HG03066 (cell line): ENCODE measurements at regions not wholly inside any gene's neighbourhood (a gene's known extent, or its start where the extent isn't known, plus 50 kb on each side); places are given as distances from the start of the nearest gene placed in this dataset.

Experiments
- ATAC-seq: cut with Tn5 transposase; IDR thresholded peaks from one replicate; pipeline ENCODE4 v1.9.1; 2021; ENCODE audit warnings: low read depth; ENCODE audit not compliant: unreplicated experiment

DNA sequence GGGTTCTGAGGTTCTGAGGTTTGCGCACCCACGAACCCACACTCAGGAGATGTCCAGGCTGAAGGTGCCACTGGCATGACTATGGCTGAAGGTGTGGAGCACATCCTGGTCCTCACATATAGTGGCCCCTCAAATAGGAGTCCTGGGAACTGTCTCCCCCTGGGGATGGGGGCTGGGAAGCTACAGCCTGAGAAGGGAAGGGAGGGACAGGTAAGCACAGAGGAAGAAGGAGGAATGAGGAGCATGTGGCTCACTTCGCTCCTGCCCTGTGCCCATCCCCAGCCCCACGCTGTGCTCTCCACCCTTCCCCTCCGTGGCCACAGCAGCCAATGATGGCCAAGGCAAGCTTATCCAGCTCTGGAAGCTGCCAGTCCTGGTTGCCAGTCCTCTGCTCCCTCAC lies 123.9 kb upstream of the LHX1 start:
- ATAC-seq: no peak

DNA sequence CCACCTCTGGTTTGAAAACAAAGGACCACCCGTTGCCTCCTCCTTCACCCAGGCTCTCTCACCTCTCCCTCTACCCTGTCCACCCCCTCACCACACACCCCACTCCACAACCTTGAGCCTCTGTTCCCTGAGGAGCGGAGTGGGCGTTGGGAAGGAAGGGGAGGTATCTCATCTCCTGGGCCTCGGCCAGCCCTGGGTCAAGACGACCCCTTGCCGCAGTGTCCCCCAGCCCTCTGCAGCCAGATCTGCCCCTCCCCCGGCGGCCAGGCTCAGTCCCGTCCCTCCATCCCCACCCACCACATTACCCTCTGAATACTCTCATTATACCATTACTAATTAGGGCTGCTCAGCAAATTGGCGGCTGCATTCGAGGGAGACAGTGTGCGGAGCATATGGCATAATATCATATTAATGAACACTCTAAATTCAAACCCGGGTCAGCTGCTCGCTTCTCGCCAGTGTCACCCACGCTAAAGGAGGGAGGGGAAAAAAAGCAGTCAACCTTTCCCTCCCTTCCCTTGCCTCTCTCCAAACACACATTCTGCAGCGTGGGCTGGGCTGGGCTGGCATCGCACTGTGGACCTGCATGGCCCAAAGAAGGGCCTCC lies 123.2 kb upstream of the LHX1 start:
- ATAC-seq: no peak

DNA sequence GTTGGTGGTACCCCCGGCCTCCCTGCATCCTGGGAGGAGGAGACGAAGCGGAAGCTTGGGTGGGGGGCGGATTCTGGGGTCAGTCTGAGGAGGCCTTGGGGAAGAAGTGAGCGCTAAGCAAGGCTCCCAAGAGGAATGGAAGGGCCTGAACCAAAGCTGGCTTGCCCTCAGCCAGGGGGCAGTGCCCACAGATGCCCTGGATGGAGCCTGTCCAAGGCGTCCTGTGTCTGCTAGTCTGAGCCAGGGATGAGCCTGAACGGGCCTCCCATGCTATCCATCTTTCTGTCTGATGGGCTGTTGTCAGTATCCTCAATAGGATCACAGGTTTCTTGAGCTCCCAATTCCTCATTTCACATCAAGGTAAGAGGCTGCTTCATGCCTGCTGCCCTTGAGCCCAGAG lies 122.3 kb upstream of the LHX1 start:
- ATAC-seq: no peak

DNA sequence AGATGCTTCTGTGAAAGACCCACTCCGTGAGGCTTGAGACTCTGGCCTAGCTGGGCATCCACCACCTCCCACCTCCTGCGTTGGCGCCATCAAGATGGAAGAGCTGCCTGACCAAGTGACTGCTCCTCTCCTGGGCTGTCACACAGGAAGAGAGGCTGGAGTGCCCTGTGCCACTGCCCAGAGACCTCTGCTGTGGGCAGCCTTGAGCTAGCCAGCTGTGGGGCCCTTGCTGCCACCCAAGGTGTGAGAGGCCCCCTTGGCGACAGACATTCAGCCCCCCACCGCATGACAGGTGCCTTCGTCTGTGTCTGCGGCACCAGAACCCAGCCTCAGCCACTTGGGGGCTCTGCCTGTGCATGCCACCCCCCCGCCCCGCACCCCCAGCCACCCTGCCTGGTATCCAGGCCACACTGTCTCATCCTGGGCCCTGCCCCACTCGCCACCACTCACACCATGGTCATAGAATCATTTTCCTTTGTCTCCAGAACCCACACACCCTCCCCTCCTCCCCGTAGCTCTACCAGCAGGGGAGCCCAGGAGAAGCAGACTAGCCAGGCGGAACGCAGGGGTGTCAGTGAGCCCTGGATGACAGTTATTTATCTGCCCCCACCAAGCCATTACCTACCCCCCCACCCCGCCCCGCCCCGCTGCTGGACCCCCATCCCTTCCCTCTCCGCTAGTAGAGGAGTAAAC lies 120.9 kb upstream of the LHX1 start:
- no peak for ATAC-seq

DNA sequence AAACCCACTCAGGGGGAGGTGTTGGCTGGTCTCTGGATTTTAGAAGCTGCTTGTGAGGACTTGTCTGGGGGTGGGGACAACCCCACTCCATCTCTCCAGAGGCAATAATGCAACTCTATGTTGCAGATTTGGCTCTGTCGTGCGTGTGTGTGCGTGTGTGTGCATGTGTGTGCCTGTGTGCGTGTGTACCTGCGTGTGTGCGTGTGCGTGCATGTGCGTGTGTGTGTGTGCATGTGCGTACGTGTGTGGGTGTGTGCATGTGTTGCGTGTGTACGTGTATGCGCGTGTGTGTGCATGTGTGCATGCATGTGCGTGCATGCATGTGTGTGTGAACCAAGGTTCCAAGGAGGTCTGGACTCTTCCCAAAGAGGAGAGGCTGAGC lies 120.4 kb upstream of the LHX1 start:
- no peak for ATAC-seq

DNA sequence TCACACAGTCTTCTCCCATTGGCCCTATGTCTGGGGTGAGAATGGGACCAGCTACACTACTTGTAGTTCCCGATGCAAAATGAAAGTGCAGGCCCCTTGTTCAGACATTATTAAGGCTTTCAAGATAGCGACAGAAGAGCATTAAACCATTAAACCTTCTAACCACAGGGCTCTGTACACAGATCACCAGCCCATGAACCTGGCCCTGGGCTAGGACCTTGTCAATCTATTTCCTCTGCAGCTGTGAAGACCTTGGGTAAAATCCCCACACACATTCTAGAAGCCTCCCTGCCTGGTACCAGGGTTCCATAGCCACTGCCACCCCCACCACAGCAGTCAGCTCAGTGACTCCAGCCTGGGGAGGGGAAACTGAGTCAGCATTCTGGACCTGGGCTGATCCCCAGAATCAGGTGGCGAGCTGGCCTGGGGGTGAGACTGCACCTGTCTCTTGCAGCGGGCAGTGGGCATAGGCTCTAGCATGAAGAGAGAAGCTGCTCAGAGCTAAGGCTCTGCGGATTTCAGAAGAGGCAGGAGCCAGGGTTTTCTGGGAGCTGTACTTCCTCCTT lies 119.7 kb upstream of the LHX1 start:
- ATAC-seq: no peak

DNA sequence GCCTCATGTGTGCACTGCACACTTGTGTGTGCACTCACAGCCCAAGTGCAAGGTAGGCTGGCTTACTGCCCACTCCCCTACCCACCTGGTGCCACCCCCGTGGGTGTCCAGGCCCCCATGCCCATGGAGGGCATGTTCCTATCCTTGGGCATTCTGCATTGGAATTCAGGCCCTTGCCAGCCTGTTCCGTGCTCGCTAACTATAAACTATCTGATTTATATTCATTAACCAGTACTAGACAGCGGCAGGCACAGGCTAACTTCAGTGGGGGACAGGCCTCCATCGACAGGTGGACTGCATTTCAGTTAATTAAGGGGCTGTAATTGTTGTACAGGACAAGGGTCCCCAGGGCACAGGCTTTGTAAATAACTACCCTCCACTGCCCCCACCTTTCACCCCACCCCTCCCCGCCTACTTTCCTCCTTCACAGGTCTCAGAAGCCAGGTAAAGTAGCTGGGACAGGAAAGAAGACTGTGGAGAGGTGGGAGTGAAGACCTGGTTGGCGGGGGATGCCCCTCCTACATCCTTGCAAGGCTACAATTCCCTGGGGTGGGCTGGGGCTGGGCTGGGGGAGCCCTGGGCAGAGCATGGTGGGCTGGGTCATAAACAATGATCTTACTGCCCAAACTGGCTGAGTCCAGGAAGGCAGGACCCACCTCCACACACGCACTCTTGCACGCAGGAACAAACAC lies 119.0 kb upstream of the LHX1 start:
- no peak for ATAC-seq

DNA sequence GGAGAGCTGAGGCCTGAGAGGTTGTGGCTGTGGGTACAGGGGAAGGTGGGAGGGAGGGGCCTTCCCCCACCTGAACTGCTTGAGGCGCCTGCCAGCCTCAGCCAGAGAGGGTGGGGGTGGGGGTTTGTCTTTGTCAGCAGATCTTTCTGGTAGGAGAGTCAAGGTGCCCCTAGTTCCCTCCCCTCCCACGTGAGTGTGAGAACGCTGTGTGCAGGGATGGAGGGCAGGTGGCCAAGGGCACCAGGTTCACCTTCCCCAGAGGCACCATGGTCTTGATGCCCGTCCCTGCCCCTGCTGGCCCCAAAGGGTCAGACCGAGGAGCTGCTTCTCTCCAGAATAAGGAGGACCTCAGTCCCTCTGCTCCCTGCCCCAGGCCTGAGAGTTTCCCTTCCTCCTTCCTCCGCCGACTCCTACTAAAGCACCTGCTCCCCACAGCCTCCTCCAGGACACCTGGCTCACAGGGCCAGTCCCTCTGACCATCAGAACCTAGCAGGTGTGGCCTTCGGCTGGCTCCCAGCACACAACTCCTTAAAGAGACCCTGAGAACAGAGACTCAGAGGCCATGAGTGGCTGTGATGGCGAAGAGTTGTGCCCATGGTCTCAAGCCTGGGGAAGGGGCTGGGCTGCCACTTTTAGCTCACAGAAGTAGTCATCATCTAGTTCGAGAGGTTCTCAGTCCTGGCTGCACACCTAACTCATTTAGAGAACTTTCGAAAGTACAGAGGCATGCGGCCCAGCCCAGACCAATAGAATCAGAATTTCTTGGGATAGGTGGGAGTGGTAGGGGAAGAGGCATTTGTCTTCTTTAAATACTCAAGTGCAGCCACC lies 113.2 kb upstream of the LHX1 start:
- ATAC-seq: no peak

DNA sequence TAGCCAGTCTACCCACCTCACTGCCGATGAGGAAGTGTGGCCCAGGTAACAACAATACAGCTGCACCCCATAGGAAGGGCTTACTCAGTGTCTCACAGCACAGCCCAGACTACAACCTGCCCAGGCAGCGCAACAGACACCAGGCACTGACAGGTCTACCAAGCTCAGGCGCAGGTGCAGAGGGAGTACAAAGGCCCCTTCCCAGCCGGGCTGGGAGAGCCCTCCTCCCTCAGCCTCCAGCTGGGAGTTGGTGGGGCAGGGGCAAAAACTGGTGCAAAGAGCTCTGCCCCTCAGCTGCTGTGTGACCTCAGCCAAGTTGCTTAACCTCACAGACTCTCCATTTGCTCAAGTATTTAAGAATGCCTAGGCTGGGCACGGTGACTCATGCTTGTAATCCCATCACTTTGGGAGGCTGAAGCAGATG lies 112.6 kb upstream of the LHX1 start:
- ATAC-seq: no peak

DNA sequence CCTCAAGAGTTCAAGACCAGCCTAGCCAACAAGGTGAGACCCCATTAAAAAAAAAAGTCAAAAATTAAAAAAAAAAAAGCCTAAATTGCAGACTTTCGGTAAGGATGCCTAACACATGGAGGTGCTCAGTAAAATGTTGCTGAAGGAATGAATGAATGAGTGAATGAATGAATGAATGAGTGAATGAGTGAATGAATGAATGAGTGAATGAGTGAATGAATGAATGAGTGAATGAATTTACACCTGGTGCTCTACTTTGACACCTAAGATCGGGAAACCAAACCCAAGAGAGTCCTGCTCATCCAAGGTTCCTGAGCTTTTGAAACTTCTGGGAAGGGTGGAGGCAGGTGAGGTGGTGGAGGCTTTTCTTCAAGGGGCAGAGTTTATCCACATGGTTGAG lies 112.2 kb upstream of the LHX1 start:
- ATAC-seq: no peak

DNA sequence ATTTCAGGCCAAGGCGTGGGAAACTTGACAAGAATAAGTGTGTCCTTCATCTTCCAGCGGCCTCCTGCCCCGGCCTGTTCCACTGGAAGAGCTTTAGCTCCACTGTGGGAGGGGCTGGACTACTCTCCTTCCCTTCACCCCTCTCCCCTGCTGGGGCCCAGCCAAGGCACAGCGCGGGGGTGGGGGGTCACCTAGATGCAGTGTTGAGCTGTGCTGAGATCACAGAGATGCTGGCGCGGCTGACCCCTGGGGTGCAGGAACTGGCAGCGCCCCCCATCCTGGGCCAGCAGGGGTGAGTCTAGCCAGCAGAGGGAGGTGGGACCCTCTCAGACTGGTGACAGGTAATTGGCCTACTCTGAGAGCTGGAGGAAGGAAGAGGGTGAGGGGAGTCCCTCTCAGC lies 111.8 kb upstream of the LHX1 start:
- ATAC-seq: no peak

DNA sequence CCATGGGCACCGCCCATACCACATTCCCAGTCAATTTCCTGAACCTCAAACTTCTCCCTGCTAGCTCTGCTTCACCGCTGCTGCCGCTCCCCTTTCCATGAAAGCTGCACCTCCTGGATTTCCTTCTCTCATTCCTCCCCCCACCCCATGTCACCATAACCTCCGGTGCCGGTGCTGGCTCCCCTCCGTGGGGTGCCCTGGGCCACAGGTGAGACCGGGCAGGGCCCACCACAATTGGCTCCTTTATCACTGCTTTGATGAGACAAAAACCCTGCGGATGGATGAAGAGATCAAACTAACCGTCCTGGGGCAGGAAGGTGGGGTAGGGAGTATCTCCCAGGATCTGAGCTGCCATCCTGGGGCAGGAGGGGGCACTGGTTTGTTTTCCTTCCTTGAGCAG lies 111.3 kb upstream of the LHX1 start:
- no peak for ATAC-seq

DNA sequence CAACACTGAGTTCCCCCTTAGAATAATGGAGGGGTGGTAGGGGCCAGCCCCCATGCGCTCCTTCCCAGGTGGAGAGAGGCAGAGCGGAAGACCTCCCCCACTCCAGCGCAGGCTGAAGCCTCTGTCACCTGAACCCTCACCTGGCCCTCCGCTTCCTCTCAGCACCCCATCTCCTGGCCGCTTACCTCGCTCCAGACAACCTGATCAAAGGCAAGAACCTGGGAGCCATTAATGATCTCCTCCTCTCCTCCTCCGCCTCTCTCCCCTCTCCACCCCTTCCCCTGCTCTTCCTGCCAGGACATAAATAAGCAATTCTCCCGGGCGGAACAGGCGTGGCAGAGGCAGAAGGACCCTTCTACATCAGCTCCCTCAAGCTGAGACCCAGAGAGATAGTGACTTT lies 110.2 kb upstream of the LHX1 start:
- ATAC-seq: no peak

DNA sequence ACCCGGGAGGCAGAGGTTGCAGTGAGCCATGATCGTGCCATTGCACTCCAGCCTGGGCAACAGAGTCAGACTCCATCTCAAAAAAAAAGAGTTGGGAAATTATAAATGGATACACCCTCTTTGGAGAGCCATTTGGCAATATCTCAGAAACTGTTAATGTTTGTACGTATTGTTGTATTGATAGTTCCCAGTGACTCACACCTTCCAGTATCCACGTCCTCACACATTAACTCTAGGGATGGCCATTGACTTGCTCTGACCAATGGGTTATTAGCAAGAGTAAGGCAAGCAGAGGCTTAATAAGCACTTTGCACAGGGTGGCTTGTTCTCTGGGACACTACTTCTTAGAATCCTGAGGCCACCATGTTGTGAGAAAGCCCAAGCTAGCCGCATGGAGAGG lies 107.6 kb upstream of the LHX1 start:
- ATAC-seq: no peak

DNA sequence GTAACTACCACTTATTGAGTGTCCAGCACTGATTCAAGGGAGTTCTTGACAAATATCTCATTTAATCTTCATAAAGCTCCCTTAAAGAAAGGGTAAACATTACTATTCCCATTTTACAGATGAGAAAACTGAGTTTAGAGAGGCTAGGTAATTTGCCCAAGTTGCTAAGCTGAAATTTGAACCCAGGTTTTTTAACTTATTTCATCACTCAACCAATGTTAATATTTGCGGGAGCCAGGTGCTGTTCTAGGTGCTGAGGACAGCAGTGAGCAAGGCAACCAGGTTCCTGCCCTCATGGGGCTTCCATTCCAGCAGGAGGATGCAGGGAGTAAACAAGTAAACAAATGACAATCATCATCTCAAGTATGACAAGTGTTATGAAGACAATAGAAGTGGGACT lies 104.0 kb upstream of the LHX1 start:
- ATAC-seq: no peak

DNA sequence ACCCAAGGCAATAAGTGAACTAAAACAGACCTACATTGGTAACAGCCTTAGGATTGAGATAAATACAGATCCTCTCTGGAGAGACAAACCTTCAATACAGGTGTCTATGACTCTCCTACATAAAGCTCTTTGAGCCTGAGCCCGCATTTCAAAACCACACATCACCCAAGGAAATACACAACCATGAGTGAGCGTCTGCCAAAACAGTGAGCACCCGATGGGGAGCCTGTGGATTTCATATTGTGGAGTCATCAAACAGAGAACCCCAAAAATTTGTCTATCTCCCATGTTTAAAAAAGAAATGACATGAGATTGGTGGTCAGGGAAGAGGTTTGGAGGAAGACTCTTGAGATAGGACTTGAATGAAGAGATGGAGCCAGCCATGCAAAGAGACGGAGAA lies 102.2 kb upstream of the LHX1 start:
- ATAC-seq: no peak

DNA sequence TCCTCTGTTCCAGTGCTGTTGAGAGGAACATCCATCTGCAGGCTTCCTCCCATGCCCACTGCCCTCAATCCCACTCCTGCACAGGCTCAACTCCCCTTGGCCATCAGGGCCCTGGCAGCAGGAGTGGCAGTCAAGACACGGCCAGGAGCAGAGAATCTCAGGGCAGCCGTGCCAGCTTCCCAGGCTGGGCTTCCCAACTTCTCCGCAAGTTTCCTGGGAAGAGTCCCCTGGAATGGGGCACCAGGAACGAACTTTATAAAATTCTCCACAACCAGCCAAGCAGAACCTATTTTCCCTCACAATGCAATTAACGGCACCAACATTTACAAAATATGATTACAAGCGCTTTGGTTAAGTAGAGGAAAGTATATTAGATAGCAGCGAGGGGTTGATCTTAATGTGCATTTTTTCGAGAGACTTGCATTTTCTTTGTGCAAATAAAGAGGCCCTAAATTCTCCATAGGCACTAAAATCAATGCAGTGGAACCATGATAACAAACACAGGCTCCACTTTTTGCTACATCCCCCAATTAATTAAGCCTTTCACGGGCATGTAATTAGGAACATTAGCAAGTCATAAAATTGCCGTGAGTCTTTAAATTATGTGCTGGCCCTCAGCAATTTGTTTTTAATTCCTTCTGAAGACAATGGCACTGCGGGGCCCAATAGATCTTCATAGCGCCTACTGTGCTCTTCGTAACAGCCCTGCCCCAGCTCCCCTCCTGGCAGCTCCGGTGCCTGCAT lies 99.9 kb upstream of the LHX1 start:
- ATAC-seq: no peak

DNA sequence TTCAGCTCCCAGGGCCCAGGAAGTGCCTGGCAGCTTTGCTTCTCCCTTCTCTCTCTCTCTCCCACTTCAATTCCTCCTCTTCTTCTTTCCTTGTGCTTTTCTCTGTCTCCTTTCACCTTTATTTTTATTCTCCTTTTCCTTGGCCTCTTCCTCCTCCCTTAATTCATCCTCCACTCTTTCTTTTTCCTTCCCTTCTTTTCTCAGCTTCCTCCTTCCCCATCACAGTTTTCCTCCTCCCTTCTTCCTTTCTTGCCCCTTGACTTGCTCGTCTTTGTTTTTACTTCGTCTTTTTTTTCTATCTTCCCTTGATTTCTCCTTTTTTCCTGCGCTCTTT lies 99.4 kb upstream of the LHX1 start:
- ATAC-seq: no peak

DNA sequence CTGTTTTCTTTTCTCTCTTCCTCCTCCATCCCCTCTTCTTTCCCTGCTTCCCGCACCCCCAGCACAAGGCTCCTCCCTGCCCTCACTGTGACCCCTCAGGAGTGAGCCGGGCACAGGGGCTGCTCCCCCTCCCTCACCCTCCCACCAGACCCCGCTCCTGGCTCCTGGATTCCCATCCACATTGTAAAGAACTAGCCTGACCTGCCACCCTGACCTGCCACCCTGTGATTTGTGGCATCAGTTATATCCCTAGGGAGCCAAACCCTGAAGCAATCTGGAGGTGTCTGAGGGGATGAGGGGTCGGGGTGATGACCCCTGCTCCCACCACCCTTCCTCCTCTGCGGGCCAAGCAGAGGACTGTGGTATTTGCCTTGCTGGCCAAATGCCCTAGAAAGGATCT lies 98.0 kb upstream of the LHX1 start:
- ATAC-seq: no peak

DNA sequence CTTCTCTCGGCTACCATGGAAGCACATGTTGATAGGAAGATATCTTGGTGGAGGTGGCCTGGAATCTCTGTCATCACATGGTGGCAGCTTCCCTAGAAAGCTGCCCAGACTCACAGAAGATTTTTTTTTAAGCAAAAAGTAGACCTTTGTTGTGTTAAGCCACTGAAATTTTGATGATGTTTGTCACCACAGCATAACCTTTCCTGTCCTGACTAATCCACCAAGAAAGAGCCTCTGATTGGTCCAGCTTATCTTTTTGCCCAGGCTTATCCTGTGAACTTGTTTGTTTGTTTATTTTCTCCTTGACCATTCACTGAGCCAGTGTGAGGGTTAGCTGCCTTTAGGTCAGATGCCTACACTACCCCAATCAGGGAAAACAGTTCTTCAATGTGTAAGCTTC lies 96.5 kb upstream of the LHX1 start:
- no peak for ATAC-seq
